Vagina (tissue), 2 donors: ENCODE measurements at regions not wholly inside any gene's neighbourhood (a gene's known extent, or its start where the extent isn't known, plus 50 kb on each side); places are given as distances from the start of the nearest gene placed in this dataset.

Experiments
- POLR2A ChIP-seq, 2 donors: fragments of 450-650 bp; IDR thresholded peaks; one replicate each; pipeline ENCODE4 v1.6.1; 2017; ENCODE audit warnings: antibody characterized with exemption in 2 of 2, mild to moderate bottlenecking in 2 of 2, moderate library complexity in 2 of 2
- TF ChIP-seq, protein P1 (sequence below), 3 experiments: fragments of 450-650 bp in 2 of 3; fragments of 200-600 bp in 1 of 3; sonication (generic) in 1 of 3; IDR thresholded peaks; one replicate each; pipeline ENCODE4 v1.5.1; 2017 to 2019; ENCODE audit warnings: antibody characterized with exemption in 3 of 3, mild to moderate bottlenecking in 2 of 3, moderate library complexity in 2 of 3

DNA sequence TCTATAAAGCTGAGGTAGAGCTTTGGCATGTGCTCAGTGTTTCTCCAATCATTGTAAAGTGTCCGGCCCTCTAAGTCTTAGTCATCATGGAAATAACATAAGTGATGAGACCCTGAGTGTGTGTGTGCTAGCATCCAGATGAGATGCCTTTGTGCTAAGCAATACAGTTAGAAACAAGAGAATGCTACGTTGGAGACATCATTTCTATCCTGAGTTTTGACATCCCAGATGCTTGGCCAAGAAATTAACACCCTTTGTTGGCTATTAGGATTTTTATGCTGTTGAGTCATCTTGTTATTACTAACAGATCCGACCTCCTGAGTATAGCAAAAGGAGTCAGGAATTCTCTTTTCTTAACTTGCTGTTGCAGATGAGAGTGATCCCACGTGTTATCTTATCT, 508.0 kb downstream of the GADD45G start:
- TF ChIP-seq, protein P1, sequence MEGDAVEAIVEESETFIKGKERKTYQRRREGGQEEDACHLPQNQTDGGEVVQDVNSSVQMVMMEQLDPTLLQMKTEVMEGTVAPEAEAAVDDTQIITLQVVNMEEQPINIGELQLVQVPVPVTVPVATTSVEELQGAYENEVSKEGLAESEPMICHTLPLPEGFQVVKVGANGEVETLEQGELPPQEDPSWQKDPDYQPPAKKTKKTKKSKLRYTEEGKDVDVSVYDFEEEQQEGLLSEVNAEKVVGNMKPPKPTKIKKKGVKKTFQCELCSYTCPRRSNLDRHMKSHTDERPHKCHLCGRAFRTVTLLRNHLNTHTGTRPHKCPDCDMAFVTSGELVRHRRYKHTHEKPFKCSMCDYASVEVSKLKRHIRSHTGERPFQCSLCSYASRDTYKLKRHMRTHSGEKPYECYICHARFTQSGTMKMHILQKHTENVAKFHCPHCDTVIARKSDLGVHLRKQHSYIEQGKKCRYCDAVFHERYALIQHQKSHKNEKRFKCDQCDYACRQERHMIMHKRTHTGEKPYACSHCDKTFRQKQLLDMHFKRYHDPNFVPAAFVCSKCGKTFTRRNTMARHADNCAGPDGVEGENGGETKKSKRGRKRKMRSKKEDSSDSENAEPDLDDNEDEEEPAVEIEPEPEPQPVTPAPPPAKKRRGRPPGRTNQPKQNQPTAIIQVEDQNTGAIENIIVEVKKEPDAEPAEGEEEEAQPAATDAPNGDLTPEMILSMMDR (IDR thresholded peaks at IDR 0.05) = no peak
- TF ChIP-seq POLR2A (IDR thresholded peaks at IDR 0.05) = no peak
